ENCODE measurements at regions not wholly inside any gene's neighbourhood (a gene's known extent, or its start where the extent isn't known, plus 50 kb on each side); places are given as distances from the start of the nearest gene placed in this dataset.

GRCh38 chr2:11922294-11922693 is 175.9 kb downstream of the LPIN1 start:
- DNase-seq (ENCODE audit: insufficient read length, low spot score) = no peak
- TF ChIP-seq CTCF (IDR thresholded peaks at IDR 0.05; ENCODE audit: insufficient read depth, missing control alignments) = no peak
- FAIRE-seq = no peak

GRCh38 chr2:11923935-11924334 is 177.5 kb downstream of the LPIN1 start:
- TF ChIP-seq CTCF (IDR thresholded peaks at IDR 0.05; ENCODE audit: insufficient read depth, missing control alignments) = no peak
- no peak for FAIRE-seq
- no peak for DNase-seq (ENCODE audit: insufficient read length, low spot score)

- FAIRE-seq = no peak
- DNase-seq (ENCODE audit: insufficient read length, low spot score) = no peak
- no peak for TF ChIP-seq CTCF (IDR thresholded peaks at IDR 0.05; ENCODE audit: insufficient read depth, missing control alignments)
These were observed 179.0 kb downstream of the LPIN1 start for GRCh38 chr2:11925295-11926066.

GRCh38 chr2:11930211-11930761 is 183.9 kb downstream of the LPIN1 start:
- TF ChIP-seq CTCF (IDR thresholded peaks at IDR 0.05; ENCODE audit: insufficient read depth, missing control alignments) = no peak
- no peak for FAIRE-seq
- DNase-seq (ENCODE audit: insufficient read length, low spot score) = no peak

- FAIRE-seq (no peak), DNase-seq (ENCODE audit: insufficient read length, low spot score) (no peak)
- no peak for TF ChIP-seq CTCF (IDR thresholded peaks at IDR 0.05; ENCODE audit: insufficient read depth, missing control alignments)
These were observed 185.6 kb downstream of the LPIN1 start for GRCh38 chr2:11932048-11932512.

- FAIRE-seq = no peak
These were observed 186.5 kb downstream of the LPIN1 start for GRCh38 chr2:11932962-11933361.

More at GRCh38 chr2:11932962-11933361, 186.5 kb downstream of the LPIN1 start:
- no peak for TF ChIP-seq CTCF (IDR thresholded peaks at IDR 0.05; ENCODE audit: insufficient read depth, missing control alignments)
- DNase-seq (ENCODE audit: insufficient read length, low spot score) = no peak
